ENCODE measurements at regions not wholly inside any gene's neighbourhood (a gene's known extent, or its start where the extent isn't known, plus 50 kb on each side); places are given as distances from the start of the nearest gene placed in this dataset.

- Histone ChIP-seq H3F3A (ENCODE audit: insufficient read depth, low read length) (no peaks in the 10 kb centered on the region), H3K27me3 (replicated peaks; ENCODE audit: insufficient read depth, low read length) (no peaks in the 10 kb centered on the region), H3K9ac (ENCODE audit: low read length) (no peak overlapping the region), H3K79me2 (ENCODE audit: low read length) (no peaks in the 10 kb centered on the region), H2AFZ (ENCODE audit: low read length) (no peak overlapping the region), H3K27ac (ENCODE audit: low read length) (no peak overlapping the region), H4K20me1 (ENCODE audit: insufficient read depth, low read length) (no peaks in the 10 kb centered on the region), H3K4me3 (ENCODE audit: low read length) (no peak overlapping the region), H3K4me2 (ENCODE audit: low read depth, low read length) (no peak overlapping the region), H3K9me2 (replicated peaks; ENCODE audit: insufficient read depth, low read length) (no peaks in the 10 kb centered on the region), H3K36me3 (replicated peaks; ENCODE audit: insufficient read depth, low read length) (no peaks in the 10 kb centered on the region), H3K9me3 (replicated peaks; ENCODE audit: insufficient read depth, low read length) (no peaks in the 10 kb centered on the region), H3K4me1 (ENCODE audit: low read length) (no peaks in the 10 kb centered on the region)
- DNase-seq: no peak
- TF ChIP-seq EZH2 (optimal IDR thresholded peaks at IDR 0.05; ENCODE audit: low read depth, low read length): no peak
Measured at GRCh38 chr5:6321078-6321477, 57.3 kb downstream of the MED10 start.

GRCh38 chr5:6319116-6319515 is 59.2 kb downstream of the MED10 start:
- Histone ChIP-seq H3K4me1 (ENCODE audit: low read length) (no peaks in the 10 kb centered on the region), H3K27me3 (replicated peaks; ENCODE audit: insufficient read depth, low read length) (no peaks in the 10 kb centered on the region), H3K9ac (ENCODE audit: low read length) (no peak overlapping the region), H3K27ac (ENCODE audit: low read length) (no peak overlapping the region), H3K4me3 (ENCODE audit: low read length) (no peak overlapping the region), H3F3A (ENCODE audit: insufficient read depth, low read length) (no peaks in the 10 kb centered on the region), H2AFZ (ENCODE audit: low read length) (no peak overlapping the region), H4K20me1 (ENCODE audit: insufficient read depth, low read length) (no peaks in the 10 kb centered on the region), H3K79me2 (ENCODE audit: low read length) (no peaks in the 10 kb centered on the region), H3K9me2 (replicated peaks; ENCODE audit: insufficient read depth, low read length) (no peaks in the 10 kb centered on the region), H3K4me2 (ENCODE audit: low read depth, low read length) (no peak overlapping the region), H3K9me3 (replicated peaks; ENCODE audit: insufficient read depth, low read length) (no peaks in the 10 kb centered on the region), H3K36me3 (replicated peaks; ENCODE audit: insufficient read depth, low read length) (no peaks in the 10 kb centered on the region)
- TF ChIP-seq CTCF (IDR thresholded peaks at IDR 0.05; ENCODE audit: low read length) (no peak), EZH2phosphoT487 (IDR thresholded peaks at IDR 0.05; ENCODE audit: low read length) (no peak), EZH2 (optimal IDR thresholded peaks at IDR 0.05; ENCODE audit: low read depth, low read length) (no peak)
- no peak for DNase-seq

GRCh38 chr5:6317116-6317798 is 61.1 kb downstream of the MED10 start:
- H3K79me2 ChIP-seq (ENCODE audit: low read length): no peaks in the 10 kb centered on the region
- no peaks in the 10 kb centered on the region for H3K9me2 ChIP-seq (replicated peaks; ENCODE audit: insufficient read depth, low read length)
- no peaks in the 10 kb centered on the region for H3F3A ChIP-seq (ENCODE audit: insufficient read depth, low read length)
- DNase-seq: no peak
- H2AFZ ChIP-seq (ENCODE audit: low read length): no peak overlapping the region
- no peak for TF ChIP-seq EZH2 (optimal IDR thresholded peaks at IDR 0.05; ENCODE audit: low read depth, low read length)
- TF ChIP-seq EZH2phosphoT487 (IDR thresholded peaks at IDR 0.05; ENCODE audit: low read length): no peak
- no peak for TF ChIP-seq CTCF (IDR thresholded peaks at IDR 0.05; ENCODE audit: low read length)
- no peaks in the 10 kb centered on the region for H4K20me1 ChIP-seq (ENCODE audit: insufficient read depth, low read length)
- no peaks in the 10 kb centered on the region for H3K4me1 ChIP-seq (ENCODE audit: low read length)
- H3K9me3 ChIP-seq (replicated peaks; ENCODE audit: insufficient read depth, low read length): no peaks in the 10 kb centered on the region
- no peaks in the 10 kb centered on the region for H3K36me3 ChIP-seq (replicated peaks; ENCODE audit: insufficient read depth, low read length)
- no peak overlapping the region for H3K9ac ChIP-seq (ENCODE audit: low read length)
- H3K27me3 ChIP-seq (replicated peaks; ENCODE audit: insufficient read depth, low read length): no peaks in the 10 kb centered on the region
- no peak overlapping the region for H3K27ac ChIP-seq (ENCODE audit: low read length)
- H3K4me3 ChIP-seq (ENCODE audit: low read length): no peak overlapping the region
- H3K4me2 ChIP-seq (ENCODE audit: low read depth, low read length): no peak overlapping the region

- Histone ChIP-seq H3K9me3 (replicated peaks; ENCODE audit: insufficient read depth, low read length) (no peaks in the 10 kb centered on the region), H3K4me2 (ENCODE audit: low read depth, low read length) (no peak overlapping the region), H3K9ac (ENCODE audit: low read length) (no peak overlapping the region), H3K27ac (ENCODE audit: low read length) (no peak overlapping the region), H2AFZ (ENCODE audit: low read length) (no peak overlapping the region), H3K27me3 (replicated peaks; ENCODE audit: insufficient read depth, low read length) (no peaks in the 10 kb centered on the region), H3K36me3 (replicated peaks; ENCODE audit: insufficient read depth, low read length) (no peaks in the 10 kb centered on the region), H4K20me1 (ENCODE audit: insufficient read depth, low read length) (no peaks in the 10 kb centered on the region), H3K79me2 (ENCODE audit: low read length) (no peaks in the 10 kb centered on the region), H3F3A (ENCODE audit: insufficient read depth, low read length) (no peaks in the 10 kb centered on the region), H3K4me1 (ENCODE audit: low read length) (no peaks in the 10 kb centered on the region), H3K9me2 (replicated peaks; ENCODE audit: insufficient read depth, low read length) (no peaks in the 10 kb centered on the region), H3K4me3 (ENCODE audit: low read length) (no peak overlapping the region)
- DNase-seq: no peak
- TF ChIP-seq CTCF (IDR thresholded peaks at IDR 0.05; ENCODE audit: low read length) (no peak), EZH2 (optimal IDR thresholded peaks at IDR 0.05; ENCODE audit: low read depth, low read length) (no peak), EZH2phosphoT487 (IDR thresholded peaks at IDR 0.05; ENCODE audit: low read length) (no peak)
Measured at GRCh38 chr5:6315580-6315979, 62.8 kb downstream of the MED10 start.

Data from MM.1S (cell line).